ENCODE measurements at regions not wholly inside any gene's neighbourhood (a gene's known extent, or its start where the extent isn't known, plus 50 kb on each side); places are given as distances from the start of the nearest gene placed in this dataset.

GRCh38 chr4:99763635-99764101, 53.0 kb upstream of the DAPP1 start:
- DNase-seq = peak; percentile 41
- H3K4me1 ChIP-seq (ENCODE audit: control insufficient read depth, insufficient read depth, low read length) = peaks cover 3% of the 10 kb centered on the region
- H3K27ac ChIP-seq (ENCODE audit: low read length) = no peak overlapping the region
- no peaks in the 10 kb centered on the region for H3K27me3 ChIP-seq (ENCODE audit: control insufficient read depth, insufficient read depth, low read length)
- H3K36me3 ChIP-seq (ENCODE audit: control insufficient read depth, insufficient read depth, low read length) = no peaks in the 10 kb centered on the region
- no peak overlapping the region for H3K4me3 ChIP-seq (ENCODE audit: low read length)
- 56% methylated on average over 1 of the region's 3 CpGs for WGBS (ENCODE audit: insufficient coverage)
- peaks cover 2% of the 10 kb centered on the region for H3K9me3 ChIP-seq (replicated peaks; ENCODE audit: control insufficient read depth, low read depth, low read length)

- H3K4me3 ChIP-seq (ENCODE audit: low read length) = no peak overlapping the region
- no peak overlapping the region for H3K27ac ChIP-seq (ENCODE audit: low read length)
- peaks cover 3% of the 10 kb centered on the region for H3K4me1 ChIP-seq (ENCODE audit: control insufficient read depth, insufficient read depth, low read length)
- H3K9me3 ChIP-seq (replicated peaks; ENCODE audit: control insufficient read depth, low read depth, low read length) = peaks cover 2% of the 10 kb centered on the region
- H3K36me3 ChIP-seq (ENCODE audit: control insufficient read depth, insufficient read depth, low read length) = no peaks in the 10 kb centered on the region
- WGBS (ENCODE audit: insufficient coverage) = 60% methylated on average over 1 of the region's 3 CpGs
- no peaks in the 10 kb centered on the region for H3K27me3 ChIP-seq (ENCODE audit: control insufficient read depth, insufficient read depth, low read length)
- no peak for DNase-seq
These were observed 53.9 kb upstream of the DAPP1 start for GRCh38 chr4:99762728-99763127.

- Histone ChIP-seq H3K4me3 (ENCODE audit: low read length) (no peak overlapping the region), H3K27me3 (ENCODE audit: control insufficient read depth, insufficient read depth, low read length) (no peaks in the 10 kb centered on the region), H3K36me3 (ENCODE audit: control insufficient read depth, insufficient read depth, low read length) (no peaks in the 10 kb centered on the region), H3K9me3 (replicated peaks; ENCODE audit: control insufficient read depth, low read depth, low read length) (peaks cover 2% of the 10 kb centered on the region), H3K27ac (ENCODE audit: low read length) (no peak overlapping the region), H3K4me1 (ENCODE audit: control insufficient read depth, insufficient read depth, low read length) (peaks cover 7% of the 10 kb centered on the region)
- no CpG with 5 or more reads among the region's 1 CpG for WGBS (ENCODE audit: insufficient coverage)
- no peak for DNase-seq
These were observed 56.6 kb upstream of the DAPP1 start for GRCh38 chr4:99759988-99760387.

GRCh38 chr4:99759346-99759984, 57.2 kb upstream of the DAPP1 start:
- peaks cover 11% of the 10 kb centered on the region for H3K4me1 ChIP-seq (ENCODE audit: control insufficient read depth, insufficient read depth, low read length)

GRCh38 chr4:99755223-99755944, 61.2 kb upstream of the DAPP1 start:
- WGBS (ENCODE audit: insufficient coverage) = 67% methylated on average over 1 of the region's 2 CpGs
- H3K36me3 ChIP-seq (ENCODE audit: control insufficient read depth, insufficient read depth, low read length) = no peaks in the 10 kb centered on the region
- DNase-seq = no peak
- no peaks in the 10 kb centered on the region for H3K9me3 ChIP-seq (replicated peaks; ENCODE audit: control insufficient read depth, low read depth, low read length)
- H3K4me1 ChIP-seq (ENCODE audit: control insufficient read depth, insufficient read depth, low read length) = peaks cover 8% of the 10 kb centered on the region
- no peak overlapping the region for H3K4me3 ChIP-seq (ENCODE audit: low read length)
- peak overlapping the region; percentile 35 for H3K27ac ChIP-seq (ENCODE audit: low read length)
- no peaks in the 10 kb centered on the region for H3K27me3 ChIP-seq (ENCODE audit: control insufficient read depth, insufficient read depth, low read length)

More at GRCh38 chr4:99759346-99759984, 57.2 kb upstream of the DAPP1 start:
- 41% methylated on average over 3 of the region's 5 CpGs for WGBS (ENCODE audit: insufficient coverage)
- Histone ChIP-seq H3K27me3 (ENCODE audit: control insufficient read depth, insufficient read depth, low read length) (no peaks in the 10 kb centered on the region), H3K36me3 (ENCODE audit: control insufficient read depth, insufficient read depth, low read length) (no peaks in the 10 kb centered on the region), H3K9me3 (replicated peaks; ENCODE audit: control insufficient read depth, low read depth, low read length) (peaks cover 2% of the 10 kb centered on the region), H3K4me3 (ENCODE audit: low read length) (no peak overlapping the region), H3K27ac (ENCODE audit: low read length) (peak overlapping the region; percentile 65)
- peak; percentile 47 for DNase-seq

GRCh38 chr4:99754756-99755155, 61.9 kb upstream of the DAPP1 start:
- Histone ChIP-seq H3K9me3 (replicated peaks; ENCODE audit: control insufficient read depth, low read depth, low read length) (no peaks in the 10 kb centered on the region), H3K4me3 (ENCODE audit: low read length) (no peak overlapping the region), H3K4me1 (ENCODE audit: control insufficient read depth, insufficient read depth, low read length) (peaks cover 8% of the 10 kb centered on the region), H3K27ac (ENCODE audit: low read length) (peak overlapping the region; percentile 7), H3K36me3 (ENCODE audit: control insufficient read depth, insufficient read depth, low read length) (no peaks in the 10 kb centered on the region), H3K27me3 (ENCODE audit: control insufficient read depth, insufficient read depth, low read length) (no peaks in the 10 kb centered on the region)
- no peak for DNase-seq
- no CpG with 5 or more reads among the region's 2 CpGs for WGBS (ENCODE audit: insufficient coverage)

- no peak for DNase-seq
These were observed 62.7 kb upstream of the DAPP1 start for GRCh38 chr4:99753931-99754330.

GRCh38 chr4:99749445-99750391, 66.9 kb upstream of the DAPP1 start:
- no peak for DNase-seq
- no peaks in the 10 kb centered on the region for H3K36me3 ChIP-seq (ENCODE audit: control insufficient read depth, insufficient read depth, low read length)
- peaks cover 1% of the 10 kb centered on the region for H3K4me1 ChIP-seq (ENCODE audit: control insufficient read depth, insufficient read depth, low read length)
- H3K4me3 ChIP-seq (ENCODE audit: low read length) = no peak overlapping the region
- H3K9me3 ChIP-seq (replicated peaks; ENCODE audit: control insufficient read depth, low read depth, low read length) = no peaks in the 10 kb centered on the region
- WGBS (ENCODE audit: insufficient coverage) = 60% methylated on average over 1 of the region's 4 CpGs
- no peak overlapping the region for H3K27ac ChIP-seq (ENCODE audit: low read length)
- H3K27me3 ChIP-seq (ENCODE audit: control insufficient read depth, insufficient read depth, low read length) = no peaks in the 10 kb centered on the region

More at GRCh38 chr4:99753931-99754330, 62.7 kb upstream of the DAPP1 start:
- Histone ChIP-seq H3K27ac (ENCODE audit: low read length) (no peak overlapping the region), H3K4me3 (ENCODE audit: low read length) (no peak overlapping the region), H3K4me1 (ENCODE audit: control insufficient read depth, insufficient read depth, low read length) (peaks cover 8% of the 10 kb centered on the region), H3K36me3 (ENCODE audit: control insufficient read depth, insufficient read depth, low read length) (no peaks in the 10 kb centered on the region), H3K9me3 (replicated peaks; ENCODE audit: control insufficient read depth, low read depth, low read length) (no peaks in the 10 kb centered on the region), H3K27me3 (ENCODE audit: control insufficient read depth, insufficient read depth, low read length) (no peaks in the 10 kb centered on the region)
- no CpG with 5 or more reads among the region's 2 CpGs for WGBS (ENCODE audit: insufficient coverage)

GRCh38 chr4:99746443-99746842, 70.2 kb upstream of the DAPP1 start:
- WGBS (ENCODE audit: insufficient coverage) = no CpG with 5 or more reads among the region's 1 CpG
- H3K27me3 ChIP-seq (ENCODE audit: control insufficient read depth, insufficient read depth, low read length) = no peaks in the 10 kb centered on the region
- no peak overlapping the region for H3K27ac ChIP-seq (ENCODE audit: low read length)
- H3K36me3 ChIP-seq (ENCODE audit: control insufficient read depth, insufficient read depth, low read length) = no peaks in the 10 kb centered on the region
- no peaks in the 10 kb centered on the region for H3K4me1 ChIP-seq (ENCODE audit: control insufficient read depth, insufficient read depth, low read length)
- no peak overlapping the region for H3K4me3 ChIP-seq (ENCODE audit: low read length)
- no peaks in the 10 kb centered on the region for H3K9me3 ChIP-seq (replicated peaks; ENCODE audit: control insufficient read depth, low read depth, low read length)
- DNase-seq = no peak

GRCh38 chr4:99736846-99737245, 79.2 kb upstream of the C4orf54 start:
- DNase-seq = no peak
- Histone ChIP-seq H3K27me3 (ENCODE audit: control insufficient read depth, insufficient read depth, low read length) (no peaks in the 10 kb centered on the region), H3K27ac (ENCODE audit: low read length) (no peak overlapping the region), H3K4me3 (ENCODE audit: low read length) (no peak overlapping the region), H3K4me1 (ENCODE audit: control insufficient read depth, insufficient read depth, low read length) (no peaks in the 10 kb centered on the region), H3K36me3 (ENCODE audit: control insufficient read depth, insufficient read depth, low read length) (no peaks in the 10 kb centered on the region), H3K9me3 (replicated peaks; ENCODE audit: control insufficient read depth, low read depth, low read length) (peaks cover 5% of the 10 kb centered on the region)
- WGBS (ENCODE audit: insufficient coverage) = 83% methylated on average over 1 of the region's 1 CpG
